GM19438 (cell line): ENCODE measurements at regions not wholly inside any gene's neighbourhood (a gene's known extent, or its start where the extent isn't known, plus 50 kb on each side); places are given as distances from the start of the nearest gene placed in this dataset.

Experiments used
- ATAC-seq: cut with Tn5 transposase; IDR thresholded peaks from one replicate; pipeline ENCODE4 v1.9.1; 2021; ENCODE audit warnings: low read depth; ENCODE audit not compliant: unreplicated experiment

- ATAC-seq, result no peak
Observed at GRCh38 chr11:36807871-36808270, 209.8 kb upstream of the RAG2 start.

- no peak for ATAC-seq
Observed at GRCh38 chr11:36803084-36803483, 205.0 kb upstream of the RAG2 start.

GRCh38 chr11:36792996-36793914 is 195.2 kb upstream of the RAG2 start:
- no peak for ATAC-seq

GRCh38 chr11:36791957-36792356 is 193.9 kb upstream of the RAG2 start:
- ATAC-seq, result no peak

GRCh38 chr11:36790526-36790925 is 192.5 kb upstream of the RAG2 start:
- ATAC-seq, result no peak

- no peak for ATAC-seq
Observed at GRCh38 chr11:36783808-36784207, 185.8 kb upstream of the RAG2 start.

- ATAC-seq, result no peak
Observed at GRCh38 chr11:36779791-36780190, 181.8 kb upstream of the RAG2 start.

GRCh38 chr11:36777311-36777710 is 179.3 kb upstream of the RAG2 start:
- no peak for ATAC-seq

GRCh38 chr11:36775756-36776155 is 177.7 kb upstream of the RAG2 start:
- no peak for ATAC-seq

- no peak for ATAC-seq
Observed at GRCh38 chr11:36775130-36775529, 177.1 kb upstream of the RAG2 start.

- no peak for ATAC-seq
Observed at GRCh38 chr11:36774603-36775002, 176.6 kb upstream of the RAG2 start.

- no peak for ATAC-seq
Observed at GRCh38 chr11:36763187-36763586, 165.2 kb upstream of the RAG2 start.

- ATAC-seq, result no peak
Observed at GRCh38 chr11:36757075-36757474, 159.0 kb upstream of the RAG2 start.

GRCh38 chr11:36753960-36754359 is 155.9 kb upstream of the RAG2 start:
- no peak for ATAC-seq

GRCh38 chr11:36751996-36752395 is 154.0 kb upstream of the RAG2 start:
- no peak for ATAC-seq

GRCh38 chr11:36751335-36751781 is 153.3 kb upstream of the RAG2 start:
- no peak for ATAC-seq

- no peak for ATAC-seq
Observed at GRCh38 chr11:36750349-36750748, 152.3 kb upstream of the RAG2 start.

- ATAC-seq, result no peak
Observed at GRCh38 chr11:36748836-36749235, 150.8 kb upstream of the RAG2 start.

- ATAC-seq, result peak; percentile 92
Observed at GRCh38 chr11:36746886-36747710, 149.1 kb upstream of the RAG2 start.

- ATAC-seq, result peak; percentile 47
Observed at GRCh38 chr11:36744375-36745168, 146.5 kb upstream of the RAG2 start.

- no peak for ATAC-seq
Observed at GRCh38 chr11:36743039-36743438, 145.0 kb upstream of the RAG2 start.
